HG02588 (cell line): ENCODE measurements at regions not wholly inside any gene's neighbourhood (a gene's known extent, or its start where the extent isn't known, plus 50 kb on each side); places are given as distances from the start of the nearest gene placed in this dataset.

Experiments used
- ATAC-seq: cut with Tn5 transposase; IDR thresholded peaks from one replicate; pipeline ENCODE4 v1.9.1; 2021; ENCODE audit warnings: mild to moderate bottlenecking, moderate library complexity; ENCODE audit not compliant: unreplicated experiment

DNA sequence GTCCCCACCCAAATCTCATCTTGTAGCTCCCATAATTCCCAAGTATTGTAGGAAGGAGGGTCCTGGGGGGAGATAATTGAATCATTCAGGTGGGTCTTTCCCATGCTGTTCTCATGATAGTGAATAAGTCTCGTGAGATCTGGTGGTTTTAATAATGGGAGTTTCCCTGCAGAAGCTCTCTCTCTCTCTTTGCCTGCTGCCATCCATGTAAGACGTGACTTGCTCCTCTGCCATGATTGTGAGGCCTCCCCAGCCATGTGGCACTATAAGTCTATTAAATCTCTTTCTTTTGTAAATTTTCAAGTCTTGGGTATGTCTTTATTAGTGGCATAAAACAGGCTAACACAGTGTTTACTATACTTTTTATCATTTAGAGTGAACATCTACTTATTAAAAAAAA, 338.8 kb downstream of the ANKRD7 start:
- no peak for ATAC-seq

DNA sequence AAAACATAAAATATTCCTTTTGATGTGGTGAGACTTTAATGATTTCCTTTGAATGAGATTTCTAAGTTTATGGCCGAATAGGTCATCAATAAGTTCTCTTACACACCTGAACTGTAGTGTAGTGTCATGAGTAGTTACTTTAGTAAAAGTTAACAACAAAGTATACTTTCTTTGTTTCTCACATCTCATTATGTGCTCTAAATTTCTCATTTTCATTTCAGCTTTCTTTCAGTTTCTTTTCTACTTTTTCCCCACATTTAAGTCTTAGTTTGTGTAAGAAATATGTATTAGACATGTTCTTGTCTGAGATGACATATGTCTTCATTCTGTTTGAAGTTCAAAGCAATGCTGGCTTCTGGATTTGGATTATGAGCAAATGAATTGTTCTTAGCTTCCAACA, 348.1 kb downstream of the ANKRD7 start:
- ATAC-seq = no peak

DNA sequence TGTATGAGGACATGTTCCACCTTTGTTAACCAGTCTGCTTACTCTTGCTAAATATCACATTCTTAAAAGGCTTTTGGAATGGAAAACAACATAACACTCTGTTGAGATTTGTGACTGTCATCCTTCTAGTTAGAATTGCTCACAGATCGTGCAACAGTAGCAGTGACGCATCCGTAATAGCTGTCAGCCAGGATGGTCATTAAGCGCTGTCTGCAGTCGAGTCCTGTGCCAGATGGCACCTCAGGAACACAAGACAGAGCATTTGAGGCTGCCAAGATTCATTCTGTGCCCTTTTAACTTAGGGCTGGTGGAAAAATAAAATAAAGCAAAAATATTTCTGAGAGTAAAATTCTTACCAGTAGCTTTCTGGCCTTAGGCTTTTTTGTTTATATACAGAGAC, 348.6 kb downstream of the ANKRD7 start:
- ATAC-seq = no peak

GRCh38 chr7:118575393-118575948, 351.0 kb downstream of the ANKRD7 start:
- ATAC-seq = no peak

DNA sequence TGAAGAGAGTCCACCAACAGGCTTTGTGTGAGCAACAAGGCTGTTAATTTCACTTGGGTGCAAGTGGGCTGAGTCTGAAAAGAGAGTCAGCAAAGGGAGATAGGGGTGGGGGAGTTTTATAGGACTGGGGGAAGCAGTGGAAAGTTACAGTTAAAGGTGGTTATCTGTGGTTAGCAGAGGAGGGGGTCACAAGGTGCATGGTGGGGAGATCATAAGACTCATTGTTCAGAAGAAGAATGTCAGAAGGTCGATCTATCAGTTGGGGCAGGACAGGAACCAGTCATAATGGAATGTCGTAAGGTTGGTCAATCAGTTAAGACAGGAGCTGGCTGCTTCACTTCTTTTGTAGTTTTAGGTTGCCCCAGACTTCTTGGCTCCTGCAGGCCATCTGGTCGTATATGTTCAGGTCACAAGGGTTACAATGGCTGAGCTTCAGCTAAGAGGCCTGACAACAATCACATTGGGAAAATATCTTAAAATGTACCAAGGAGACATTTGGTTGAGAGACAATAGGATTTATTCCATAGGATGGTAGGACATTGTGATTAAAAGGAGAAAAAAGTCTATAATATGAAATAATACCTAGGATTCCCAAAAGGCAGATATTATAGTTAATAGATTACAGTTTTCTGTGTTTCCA, 356.4 kb downstream of the ANKRD7 start:
- no peak for ATAC-seq

GRCh38 chr7:118583641-118584040, 359.1 kb downstream of the ANKRD7 start:
- ATAC-seq = no peak

GRCh38 chr7:118586248-118586647, 361.7 kb downstream of the ANKRD7 start:
- no peak for ATAC-seq

GRCh38 chr7:118590107-118590506, 365.6 kb downstream of the ANKRD7 start:
- ATAC-seq = no peak

- no peak for ATAC-seq
These were observed 377.6 kb downstream of the ANKRD7 start for GRCh38 chr7:118602090-118602489.

GRCh38 chr7:118606602-118607001, 382.1 kb downstream of the ANKRD7 start:
- ATAC-seq = no peak

DNA sequence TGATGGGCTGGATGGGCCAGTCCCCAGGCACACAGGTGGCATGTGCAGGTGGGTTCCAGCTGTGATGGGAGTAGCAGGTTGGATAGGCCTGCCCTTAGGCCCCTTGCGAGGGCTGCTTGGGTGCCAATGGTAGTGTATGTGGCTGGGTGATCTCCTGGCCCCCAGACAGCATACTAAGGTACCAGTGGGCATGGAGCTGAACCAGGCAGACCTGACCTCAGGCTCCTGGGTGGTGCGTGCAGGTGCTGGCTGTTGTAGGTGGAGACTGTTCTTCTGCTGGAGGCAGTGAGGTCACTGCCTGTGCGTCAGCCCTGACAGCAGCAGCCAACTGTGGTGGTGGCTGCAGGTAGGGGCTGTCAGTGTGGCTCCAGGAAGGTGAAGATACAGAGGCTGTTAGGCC, 384.7 kb downstream of the ANKRD7 start:
- ATAC-seq = no peak

GRCh38 chr7:118615681-118616080, 391.2 kb downstream of the ANKRD7 start:
- ATAC-seq = no peak

DNA sequence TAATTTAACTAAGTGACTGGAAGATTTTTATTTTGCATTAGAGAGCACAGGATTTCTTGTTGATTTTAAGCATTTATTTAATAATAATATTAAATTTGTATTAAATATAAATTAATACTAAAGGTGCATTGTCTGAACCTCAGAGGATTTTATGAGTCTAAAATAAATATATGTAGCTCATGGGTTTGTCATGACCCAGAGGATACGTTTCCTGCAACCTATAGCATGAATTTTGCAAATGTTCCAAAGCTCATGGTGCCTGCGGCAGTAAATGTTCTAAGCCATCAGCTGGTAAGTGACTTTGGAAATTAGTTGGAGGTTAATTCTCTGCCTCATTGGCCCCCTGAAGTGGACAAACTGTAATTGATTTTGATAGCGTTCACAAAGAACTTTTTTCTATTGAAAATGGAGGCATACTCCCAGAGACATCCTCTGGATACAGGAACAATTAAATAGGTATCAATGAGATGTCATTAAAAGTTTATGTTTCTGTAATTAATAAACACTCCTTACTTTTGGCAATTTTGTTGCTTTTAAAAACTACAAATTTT, 397.4 kb downstream of the ANKRD7 start:
- ATAC-seq = no peak

DNA sequence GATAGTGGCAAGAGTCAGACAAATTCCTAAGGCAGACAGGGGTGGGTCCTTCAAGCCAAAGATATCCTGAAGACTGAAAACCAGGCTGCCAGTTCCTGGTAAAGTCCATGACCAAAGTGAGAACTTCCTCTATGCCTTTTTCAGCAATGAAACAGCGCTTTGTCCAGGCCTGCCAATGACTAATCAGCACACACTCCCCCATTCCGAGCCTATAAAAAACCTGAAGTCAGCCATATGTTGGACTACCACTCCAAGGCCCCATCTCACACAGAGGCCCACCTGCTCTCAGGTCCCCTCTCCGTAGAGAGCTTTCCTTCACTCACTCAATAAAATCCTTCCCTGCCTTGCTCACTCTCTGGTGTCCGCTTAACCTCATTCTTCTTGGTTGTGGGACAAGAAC, 402.2 kb downstream of the ANKRD7 start:
- ATAC-seq = no peak

DNA sequence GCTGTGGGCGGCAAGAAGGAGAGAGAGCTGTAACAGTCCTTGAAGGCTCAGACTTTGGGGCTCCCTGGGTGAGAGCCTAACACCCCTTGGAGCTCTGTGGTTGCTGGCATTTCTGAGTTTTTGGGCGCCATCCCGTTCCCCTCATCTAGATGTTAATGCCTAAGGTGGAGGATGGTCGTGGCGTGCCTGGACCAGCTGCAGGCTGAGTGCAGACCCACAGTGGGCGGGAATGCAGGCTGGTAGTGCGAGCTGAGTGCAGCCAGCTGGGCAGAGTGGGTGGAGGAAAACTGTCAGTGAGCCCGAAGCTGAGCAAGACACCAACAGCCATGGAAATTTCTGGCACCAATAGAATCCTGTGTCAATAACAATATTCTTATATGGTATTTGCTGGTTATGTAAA, 403.0 kb downstream of the ANKRD7 start:
- ATAC-seq = no peak

DNA sequence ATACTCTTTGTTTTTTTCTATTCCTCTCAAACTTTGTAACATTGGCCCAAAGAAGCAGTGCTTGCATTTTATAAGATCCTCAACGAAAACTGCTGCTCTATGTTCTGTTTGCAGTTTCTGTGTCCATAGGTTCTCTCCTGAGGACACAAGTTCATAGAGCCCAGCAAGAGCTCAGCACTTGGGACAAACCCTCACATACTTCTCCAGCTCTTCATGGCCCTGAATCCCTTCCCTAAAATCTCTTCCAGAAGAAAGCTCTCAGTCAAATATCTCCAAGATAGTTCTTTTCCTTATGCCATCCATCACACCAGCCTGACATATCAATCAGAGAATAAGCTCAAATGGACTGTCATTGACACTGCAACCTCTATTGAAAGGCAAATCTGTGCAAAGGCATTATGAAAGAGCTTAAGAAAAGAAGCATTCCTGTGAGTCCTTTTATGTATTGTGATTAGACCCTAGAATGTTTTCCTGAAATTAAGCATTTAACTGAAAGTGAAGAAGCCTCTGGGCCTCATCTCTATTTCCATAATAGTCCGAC, 405.5 kb downstream of the ANKRD7 start:
- no peak for ATAC-seq

DNA sequence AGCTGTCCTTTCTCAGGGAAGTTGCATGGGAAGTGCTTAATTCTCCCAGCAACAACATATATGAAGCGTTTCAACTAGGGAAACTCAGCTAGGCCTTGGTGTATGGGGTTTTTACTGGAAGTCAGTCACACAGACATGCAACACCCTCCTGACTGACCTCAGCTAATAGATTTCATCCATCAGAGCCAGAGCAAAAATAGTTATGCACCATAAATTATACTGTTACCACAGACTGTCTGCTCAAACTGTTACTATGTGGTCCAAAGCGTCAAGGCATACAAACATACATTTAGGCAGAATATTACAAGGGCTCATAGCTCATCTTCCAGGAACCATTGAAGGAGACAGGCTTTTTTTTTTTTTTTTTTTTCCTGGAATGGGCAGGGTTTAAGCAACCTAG, 417.9 kb downstream of the ANKRD7 start:
- ATAC-seq = no peak

GRCh38 chr7:118644346-118644745, 419.8 kb downstream of the ANKRD7 start:
- ATAC-seq = no peak

- ATAC-seq = no peak
These were observed 423.5 kb downstream of the ANKRD7 start for GRCh38 chr7:118648002-118648401.

GRCh38 chr7:118657391-118658005, 433.0 kb downstream of the ANKRD7 start:
- peak; percentile 78 for ATAC-seq

DNA sequence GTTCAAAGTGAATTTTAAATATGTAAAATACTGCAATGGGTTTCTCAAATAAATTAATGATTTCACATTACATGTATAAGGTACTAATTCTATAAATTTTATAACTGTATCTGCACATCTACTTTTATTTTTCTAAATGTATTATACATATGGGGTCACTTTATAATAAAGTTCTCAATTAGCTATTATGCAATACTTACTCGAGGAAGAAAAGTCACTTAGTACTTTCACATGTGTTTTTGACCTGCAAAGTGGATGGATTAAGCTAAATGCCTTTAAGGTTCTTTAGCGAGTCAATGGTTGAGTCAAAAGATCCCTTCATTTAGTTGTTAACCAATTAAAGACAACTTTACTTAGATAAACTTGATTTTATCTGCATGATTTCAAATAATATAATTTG, 437.8 kb downstream of the ANKRD7 start:
- no peak for ATAC-seq

- no peak for ATAC-seq
These were observed 440.0 kb downstream of the ANKRD7 start for GRCh38 chr7:118664498-118664897.
